GM12878 (cell line): ENCODE measurements at regions not wholly inside any gene's neighbourhood (a gene's known extent, or its start where the extent isn't known, plus 50 kb on each side); places are given as distances from the start of the nearest gene placed in this dataset.

Source experiments
- ATAC-seq: fragments of 200-7000 bp; cut with Tn5 transposase; 3 replicates; pipeline ENCODE4 v1.9.1; 2020; ENCODE audit warnings: mild to moderate bottlenecking, moderate library complexity
- BruUV-seq: library from RNA; stranded (reverse); fragments of 400-500 nt; replicated peaks from 2 replicates; lab custom pipeline; 2021; lab: Mats Ljungman, UMichigan
- CTCF ChIA-PET: fragments of 300-600 bp; sonication (Branson Sonifier 250); formaldehyde crosslinking; extraction: SDS; loops from one replicate; lab custom pipeline; 2021; ENCODE audit warnings: inconsistent platforms; lab: Yijun Ruan, JAX
- POLR2A ChIA-PET: fragments of 350-600 bp; formaldehyde crosslinking; extraction: SDS; loops from one replicate; lab custom pipeline; 2021; ENCODE audit warnings: inconsistent platforms; lab: Charles Lee
- RAD21 ChIA-PET: fragments of 300-600 bp; sonication (Branson Sonifier 250); formaldehyde crosslinking; loops from one replicate; lab custom pipeline; 2023; ENCODE audit warnings: antibody characterized with exemption; ENCODE audit not compliant: unreplicated experiment; lab: Charles Lee
- SMC1A ChIA-PET: fragments of 300-600 bp; sonication (Branson Sonifier 250); formaldehyde crosslinking; loops from one replicate; lab custom pipeline; 2023; ENCODE audit not compliant: unreplicated experiment, uncharacterized antibody; lab: Charles Lee
- DNase-seq: peaks from one replicate; pipeline ENCODE4 v3.0.0-alpha.2; 2011; ENCODE audit warnings: low read depth, low spot score
- FAIRE-seq: peaks from 3 replicates; lab custom pipeline; 2011; peaks lifted over from hg19 to GRCh38; lab: Jason Lieb, UNC
- H2AFZ ChIP-seq: 2 replicates; pipeline ENCODE4 v1.6.0; 2011; ENCODE audit warnings: low read depth, low read length, control low read depth; ENCODE audit not compliant: control insufficient read depth
- H3K27ac ChIP-seq: 2 replicates; pipeline ENCODE4 v1.5.1; 2011; ENCODE audit warnings: control low read depth; ENCODE audit not compliant: control insufficient read depth, insufficient read depth
- H3K27me3 ChIP-seq, 2 experiments: replicated peaks in 1 of 2; 2 replicates each; pipeline versions ENCODE4 v1.6.0 to v1.6.1; 2011; ENCODE audit warnings: low read length in 1 of 2; ENCODE audit not compliant: control insufficient read depth in 2 of 2, insufficient read depth in 2 of 2
- H3K36me3 ChIP-seq, 2 experiments: 2 replicates each; pipeline ENCODE4 v1.5.1; 2011; ENCODE audit warnings: low read length in 1 of 2; ENCODE audit not compliant: control insufficient read depth in 2 of 2, insufficient read depth in 2 of 2
- H3K4me1 ChIP-seq: 2 replicates; pipeline ENCODE4 v1.6.1; 2011; ENCODE audit warnings: mild to moderate bottlenecking, low read length, moderate library complexity, mixed read lengths; ENCODE audit not compliant: control insufficient read depth, insufficient read depth
- H3K4me2 ChIP-seq: 2 replicates; pipeline ENCODE4 v1.6.0; 2011; ENCODE audit warnings: control low read depth; ENCODE audit not compliant: control insufficient read depth, insufficient read depth
- H3K4me3 ChIP-seq: fragments of 200-600 bp; sonication (generic); 2 replicates; pipeline ENCODE4 v1.5.1; 2016
- H3K79me2 ChIP-seq: 2 replicates; pipeline ENCODE4 v1.6.0; 2011; ENCODE audit warnings: low read length; ENCODE audit not compliant: control insufficient read depth, insufficient read depth
- H3K9ac ChIP-seq: 2 replicates; pipeline ENCODE4 v1.8.0; 2011; ENCODE audit warnings: low read length, control low read depth, mixed read lengths; ENCODE audit not compliant: control insufficient read depth, insufficient read depth
- H3K9me3 ChIP-seq: replicated peaks from 3 replicates; pipeline ENCODE4 v1.5.1; 2011; ENCODE audit warnings: mild to moderate bottlenecking, low read length; ENCODE audit not compliant: control insufficient read depth, insufficient read depth
- H4K20me1 ChIP-seq: 2 replicates; pipeline ENCODE4 v1.6.0; 2011; ENCODE audit not compliant: control insufficient read depth, insufficient read depth
- CHD2 ChIP-seq: IDR thresholded peaks from 2 replicates; pipeline ENCODE4 v1.6.1; 2011; ENCODE audit warnings: low read depth, low read length, improper control_type of control experiment, borderline replicate concordance
- CREM ChIP-seq: IDR thresholded peaks from 2 replicates; pipeline ENCODE4 v1.6.1; 2014; ENCODE audit warnings: antibody characterized with exemption, low read depth
- JUND ChIP-seq: IDR thresholded peaks from 2 replicates; pipeline ENCODE4 v1.6.1; 2012; ENCODE audit warnings: low read depth, mild to moderate bottlenecking, low read length, improper control_type of control experiment, moderate library complexity
- KAT2A ChIP-seq: conservative IDR thresholded peaks from 2 replicates; pipeline ENCODE4 v1.6.1; 2011; ENCODE audit warnings: low read depth, low read length; ENCODE audit not compliant: control insufficient read depth
- MEF2A ChIP-seq: IDR thresholded peaks from 2 replicates; pipeline ENCODE4 v1.6.1; 2011; ENCODE audit warnings: low read depth, mild to moderate bottlenecking, low read length, moderate library complexity; ENCODE audit not compliant: insufficient read depth
- MTA3 ChIP-seq: IDR thresholded peaks from 2 replicates; pipeline ENCODE4 v1.6.1; 2012; ENCODE audit warnings: low read length, inconsistent platforms, borderline replicate concordance
- MYC ChIP-seq: IDR thresholded peaks from 2 replicates; pipeline ENCODE4 v1.6.1; 2011; ENCODE audit warnings: mild to moderate bottlenecking, low read length, moderate library complexity, inconsistent platforms; ENCODE audit not compliant: insufficient read depth, insufficient replicate concordance, insufficient read length, severe bottlenecking
- POLR2AphosphoS5 ChIP-seq: IDR thresholded peaks from 2 replicates; pipeline ENCODE4 v1.6.1; 2011; ENCODE audit warnings: mild to moderate bottlenecking, low read length, inconsistent platforms
- RAD21 ChIP-seq: IDR thresholded peaks from 2 replicates; pipeline ENCODE4 v1.6.1; 2011; ENCODE audit warnings: mild to moderate bottlenecking, low read depth, low read length, moderate library complexity; ENCODE audit not compliant: insufficient read depth
- RAD51 ChIP-seq: fragments of 450-650 bp; IDR thresholded peaks from 2 replicates; pipeline ENCODE4 v1.6.1; 2016; ENCODE audit warnings: moderate library complexity, mild to moderate bottlenecking, inconsistent platforms
- RUNX3 ChIP-seq: IDR thresholded peaks from 2 replicates; pipeline ENCODE4 v1.6.1; 2012; ENCODE audit warnings: low read length, inconsistent platforms
- SREBF2 ChIP-seq: IDR thresholded peaks from 2 replicates; pipeline ENCODE4 v1.6.1; 2012; ENCODE audit warnings: mild to moderate bottlenecking, low read length
- SRF ChIP-seq, 2 experiments: IDR thresholded peaks; 2 replicates each; pipeline ENCODE4 v1.6.1; 2011; ENCODE audit warnings: low read depth in 2 of 2, low read length in 2 of 2, mild to moderate bottlenecking in 1 of 2, moderate library complexity in 1 of 2
- STAT3 ChIP-seq: IDR thresholded peaks from 2 replicates; pipeline ENCODE4 v1.6.1; 2011; ENCODE audit warnings: low read depth, low read length, improper control_type of control experiment
- WGBS: methylation state at CpG from one replicate; pipeline ENCODE4 v1.1.6; 2016; ENCODE audit warnings: low lambda C conversion rate; ENCODE audit not compliant: insufficient replicate concordance, insufficient coverage; ENCODE audit errors: missing lambda C conversion rate; 5-methylcytosine and 5-hydroxymethylcytosine counted together
- in situ Hi-C: fragments of 300-500 bp; cut with MboI; formaldehyde crosslinking; loops from 9 replicates; pipeline ENCODE4 v1.14.3; 2018; ENCODE audit warnings: mixed read lengths
- intact Hi-C: fragments of 100-400 bp; cut with micrococcal nuclease; formaldehyde crosslinking; loops from one replicate; pipeline ENCODE4 v1.14.2; 2022; ENCODE audit not compliant: unreplicated experiment
- TF ChIP-seq, protein P1 (sequence below): fragments of 450-650 bp; conservative IDR thresholded peaks from 2 replicates; pipeline ENCODE4 v1.6.1; 2017; ENCODE audit warnings: mild to moderate bottlenecking, moderate library complexity

DNA sequence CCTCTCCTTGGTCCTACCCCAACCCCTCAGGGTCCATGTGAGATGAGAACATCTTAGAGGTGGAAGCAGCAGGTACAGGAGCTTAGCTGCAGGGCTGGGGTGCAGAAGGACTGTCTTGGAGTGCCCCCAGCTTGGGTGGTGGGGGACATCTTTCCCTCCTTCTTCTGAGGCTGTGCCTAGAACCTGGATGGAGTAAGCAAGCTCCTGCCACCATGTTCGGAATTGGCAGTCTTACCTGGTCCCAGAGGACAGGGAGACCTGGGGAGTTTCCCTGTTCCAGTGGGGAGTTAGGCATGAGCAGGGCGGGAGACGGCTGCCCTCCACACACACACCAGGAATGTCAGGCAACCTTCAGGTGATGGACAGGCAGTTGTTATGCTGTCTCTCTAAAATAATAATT lies 131.0 kb upstream of the COPS8 start (continued):
- TF ChIP-seq, protein P1, sequence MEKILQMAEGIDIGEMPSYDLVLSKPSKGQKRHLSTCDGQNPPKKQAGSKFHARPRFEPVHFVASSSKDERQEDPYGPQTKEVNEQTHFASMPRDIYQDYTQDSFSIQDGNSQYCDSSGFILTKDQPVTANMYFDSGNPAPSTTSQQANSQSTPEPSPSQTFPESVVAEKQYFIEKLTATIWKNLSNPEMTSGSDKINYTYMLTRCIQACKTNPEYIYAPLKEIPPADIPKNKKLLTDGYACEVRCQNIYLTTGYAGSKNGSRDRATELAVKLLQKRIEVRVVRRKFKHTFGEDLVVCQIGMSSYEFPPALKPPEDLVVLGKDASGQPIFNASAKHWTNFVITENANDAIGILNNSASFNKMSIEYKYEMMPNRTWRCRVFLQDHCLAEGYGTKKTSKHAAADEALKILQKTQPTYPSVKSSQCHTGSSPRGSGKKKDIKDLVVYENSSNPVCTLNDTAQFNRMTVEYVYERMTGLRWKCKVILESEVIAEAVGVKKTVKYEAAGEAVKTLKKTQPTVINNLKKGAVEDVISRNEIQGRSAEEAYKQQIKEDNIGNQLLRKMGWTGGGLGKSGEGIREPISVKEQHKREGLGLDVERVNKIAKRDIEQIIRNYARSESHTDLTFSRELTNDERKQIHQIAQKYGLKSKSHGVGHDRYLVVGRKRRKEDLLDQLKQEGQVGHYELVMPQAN, result no peak
- TF ChIP-seq CREM (no peak), SREBF2 (no peak), POLR2AphosphoS5 (no peak), MTA3 (no peak), RUNX3 (no peak)

DNA sequence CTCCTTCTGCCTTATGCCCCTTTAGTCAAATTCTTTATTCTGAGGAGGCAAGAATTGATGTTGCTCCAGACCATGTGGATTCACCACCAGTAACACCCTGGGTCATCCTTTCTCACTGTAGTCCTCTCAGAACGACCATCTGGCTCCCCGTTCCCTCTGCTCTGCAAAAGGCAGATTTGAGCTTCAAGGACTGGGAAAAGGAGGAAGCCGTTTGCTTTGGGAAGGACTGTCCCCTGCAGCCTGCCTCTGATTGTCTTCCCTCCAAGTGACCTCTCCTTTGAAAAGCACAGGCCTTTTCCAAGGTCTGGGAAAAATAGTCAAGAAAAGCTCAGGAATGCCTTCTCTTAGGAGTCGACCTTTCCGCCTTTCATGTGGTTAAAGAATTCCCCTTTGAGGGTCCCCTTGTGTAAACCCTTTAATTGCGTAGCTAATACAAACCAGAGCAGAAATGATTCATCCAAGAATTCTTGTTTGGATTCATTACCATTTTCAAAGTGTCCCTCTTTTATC lies 130.1 kb upstream of the COPS8 start:
- intact Hi-C loops, result no loop called here

More for the DNA sequence above, 130.1 kb upstream of the COPS8 start:
- Histone ChIP-seq H4K20me1 (no peaks in the 10 kb centered on the region), H3K27me3 (no peaks in the 10 kb centered on the region), H3K36me3 (no peaks in the 10 kb centered on the region), H3K4me1 (no peaks in the 10 kb centered on the region), H3K9ac (no peak overlapping the region), H3K4me3 (no peak overlapping the region), H3K27ac (no peak overlapping the region), H3K9me3 (no peaks in the 10 kb centered on the region; the same call in 1 of the 3 replicates), H3K4me2 (no peak overlapping the region), H2AFZ (no peak overlapping the region), H3K79me2 (no peaks in the 10 kb centered on the region)
- in situ Hi-C loops, result no loop called here
- WGBS, result 16% methylated on average over 6 of the region's 6 CpGs
- CTCF ChIA-PET, result interaction anchor here (1.1 to 1.2 kb wide), 2 partner anchors 17 to 149 kb away, joined by 3 read pairs; no protein-coding TSS in a partner anchor
- TF ChIP-seq CREM, result no peak
- no peak for TF ChIP-seq RAD51
- no peak for TF ChIP-seq MEF2A
- no peak for TF ChIP-seq STAT3
- TF ChIP-seq SRF (IDR thresholded peaks at IDR 0.05; ENCODE audit: low read depth in 2 of 2, low read length in 2 of 2), result no peak
- TF ChIP-seq CHD2, result no peak
- TF ChIP-seq RAD21, result no peak
- no peak for TF ChIP-seq JUND
- TF ChIP-seq MYC, result no peak
- no peak for TF ChIP-seq KAT2A
- DNase-seq (no peak), FAIRE-seq (no peak), ATAC-seq (no peak)
- BruUV-seq, result no TSS peak
- SMC1A ChIA-PET, result interaction anchor here (1.8 kb wide), 1 partner anchor 28 kb away, joined by 4 read pairs; no protein-coding TSS in a partner anchor
- RAD21 ChIA-PET, result interaction anchor here (1.2 to 1.4 kb wide), 2 partner anchors 17 to 72 kb away, joined by 3 to 6 read pairs; no protein-coding TSS in a partner anchor
- POLR2A ChIA-PET, result interaction anchor here (1.2 kb wide), 1 partner anchor 14 kb away, joined by 3 read pairs; no protein-coding TSS in a partner anchor
